ENCODE measurements at regions not wholly inside any gene's neighbourhood (a gene's known extent, or its start where the extent isn't known, plus 50 kb on each side); places are given as distances from the start of the nearest gene placed in this dataset.

DNA sequence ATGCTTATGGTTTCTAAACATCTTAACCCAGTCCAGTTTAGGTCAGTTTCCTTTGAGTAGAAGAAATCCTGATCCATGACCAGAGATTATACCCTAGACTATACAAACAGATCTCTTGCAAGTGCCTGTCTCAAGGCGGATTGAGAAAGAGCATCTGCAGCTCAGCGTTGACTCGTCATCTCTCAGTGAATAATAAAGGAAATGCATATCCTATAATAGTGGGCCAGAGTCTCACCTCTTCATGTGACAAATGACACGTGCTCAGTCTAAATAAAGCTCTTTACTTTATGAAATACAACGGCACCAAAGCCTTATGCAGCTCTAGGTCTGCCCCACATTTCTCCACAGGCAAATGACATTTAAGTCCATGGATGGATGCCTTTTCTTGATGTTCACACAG is 179.4 kb upstream of the NR3C1 start:
- 0 out of 2 replicates have a peak, but pooled peaks cover 3% of the 10 kb centered on the region for H3K36me3 ChIP-seq (ENCODE audit: control insufficient read depth, low read length)
- H3K79me2 ChIP-seq (ENCODE audit: control insufficient read depth, low read length): no peaks in the 10 kb centered on the region
- H3K9me3 ChIP-seq (ENCODE audit: control insufficient read depth, insufficient read depth, low read length): 0 out of 2 replicates have a peak, but pooled peaks cover 3% of the 10 kb centered on the region
- H3K4me3 ChIP-seq (ENCODE audit: low read length): peak overlapping the region; percentile 54
- no peaks in the 10 kb centered on the region for H4K20me1 ChIP-seq (ENCODE audit: control insufficient read depth, insufficient read depth, low read depth, low read length)
- no peak for TF ChIP-seq EZH2phosphoT487 (IDR thresholded peaks at IDR 0.05; ENCODE audit: borderline replicate concordance, low read length)
- TF ChIP-seq, protein P1, sequence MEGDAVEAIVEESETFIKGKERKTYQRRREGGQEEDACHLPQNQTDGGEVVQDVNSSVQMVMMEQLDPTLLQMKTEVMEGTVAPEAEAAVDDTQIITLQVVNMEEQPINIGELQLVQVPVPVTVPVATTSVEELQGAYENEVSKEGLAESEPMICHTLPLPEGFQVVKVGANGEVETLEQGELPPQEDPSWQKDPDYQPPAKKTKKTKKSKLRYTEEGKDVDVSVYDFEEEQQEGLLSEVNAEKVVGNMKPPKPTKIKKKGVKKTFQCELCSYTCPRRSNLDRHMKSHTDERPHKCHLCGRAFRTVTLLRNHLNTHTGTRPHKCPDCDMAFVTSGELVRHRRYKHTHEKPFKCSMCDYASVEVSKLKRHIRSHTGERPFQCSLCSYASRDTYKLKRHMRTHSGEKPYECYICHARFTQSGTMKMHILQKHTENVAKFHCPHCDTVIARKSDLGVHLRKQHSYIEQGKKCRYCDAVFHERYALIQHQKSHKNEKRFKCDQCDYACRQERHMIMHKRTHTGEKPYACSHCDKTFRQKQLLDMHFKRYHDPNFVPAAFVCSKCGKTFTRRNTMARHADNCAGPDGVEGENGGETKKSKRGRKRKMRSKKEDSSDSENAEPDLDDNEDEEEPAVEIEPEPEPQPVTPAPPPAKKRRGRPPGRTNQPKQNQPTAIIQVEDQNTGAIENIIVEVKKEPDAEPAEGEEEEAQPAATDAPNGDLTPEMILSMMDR (IDR thresholded peaks at IDR 0.05; ENCODE audit: low read depth, low read length, poor library complexity, severe bottlenecking): no peak
- H3K27ac ChIP-seq (ENCODE audit: low read depth, low read length): peak overlapping the region; percentile 75
- H3K4me1 ChIP-seq (ENCODE audit: control insufficient read depth, low read length): peaks cover 53% of the 10 kb centered on the region
- no peaks in the 10 kb centered on the region; the same call in 1 of the 2 replicates for H3F3A ChIP-seq (ENCODE audit: control insufficient read depth, insufficient read depth)
- peak overlapping the region; percentile 81 for H3K4me2 ChIP-seq (ENCODE audit: low read length)
- no peaks in the 10 kb centered on the region for H3K27me3 ChIP-seq (ENCODE audit: control insufficient read depth, low read length)
- H3K9me2 ChIP-seq (replicated peaks; ENCODE audit: control insufficient read depth, low read length): no peaks in the 10 kb centered on the region

DNA sequence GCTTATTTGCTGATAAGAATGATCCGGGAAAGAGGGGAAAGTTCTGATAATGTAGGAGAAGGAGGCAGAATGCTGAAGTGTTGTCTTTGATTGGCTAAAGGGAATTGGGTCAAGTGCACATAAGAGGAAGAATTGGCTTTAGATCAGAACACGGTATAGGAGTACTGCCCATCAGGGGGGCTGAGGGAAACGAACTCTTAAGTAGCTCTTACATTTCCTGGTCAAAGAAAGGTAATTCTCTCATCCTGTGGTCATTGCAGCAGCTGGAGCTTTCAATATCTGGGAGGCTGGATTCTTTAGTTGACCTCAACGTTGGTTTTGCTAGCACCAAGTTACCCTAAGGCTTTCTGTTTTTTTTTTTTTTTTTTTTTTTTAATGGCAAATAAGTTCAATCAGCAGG is 178.7 kb upstream of the NR3C1 start:
- Histone ChIP-seq H3K27ac (ENCODE audit: low read depth, low read length) (peak overlapping the region; percentile 75), H3K4me2 (ENCODE audit: low read length) (peak overlapping the region; percentile 81), H3K4me3 (ENCODE audit: low read length) (no peak overlapping the region), H3K36me3 (ENCODE audit: control insufficient read depth, low read length) (peaks cover 3% of the 10 kb centered on the region; the same call in 1 of the 2 replicates), H3K27me3 (ENCODE audit: control insufficient read depth, low read length) (no peaks in the 10 kb centered on the region), H3K9me3 (ENCODE audit: control insufficient read depth, insufficient read depth, low read length) (0 out of 2 replicates have a peak, but pooled peaks cover 3% of the 10 kb centered on the region), H3K4me1 (ENCODE audit: control insufficient read depth, low read length) (peaks cover 60% of the 10 kb centered on the region), H4K20me1 (ENCODE audit: control insufficient read depth, insufficient read depth, low read depth, low read length) (no peaks in the 10 kb centered on the region), H3K9me2 (replicated peaks; ENCODE audit: control insufficient read depth, low read length) (no peaks in the 10 kb centered on the region), H3F3A (ENCODE audit: control insufficient read depth, insufficient read depth) (no peaks in the 10 kb centered on the region; the same call in 1 of the 2 replicates), H3K79me2 (ENCODE audit: control insufficient read depth, low read length) (no peaks in the 10 kb centered on the region)
- TF ChIP-seq EZH2phosphoT487 (IDR thresholded peaks at IDR 0.05; ENCODE audit: borderline replicate concordance, low read length): no peak
- TF ChIP-seq, protein P1 (IDR thresholded peaks at IDR 0.05; ENCODE audit: low read depth, low read length, poor library complexity, severe bottlenecking): no peak

DNA sequence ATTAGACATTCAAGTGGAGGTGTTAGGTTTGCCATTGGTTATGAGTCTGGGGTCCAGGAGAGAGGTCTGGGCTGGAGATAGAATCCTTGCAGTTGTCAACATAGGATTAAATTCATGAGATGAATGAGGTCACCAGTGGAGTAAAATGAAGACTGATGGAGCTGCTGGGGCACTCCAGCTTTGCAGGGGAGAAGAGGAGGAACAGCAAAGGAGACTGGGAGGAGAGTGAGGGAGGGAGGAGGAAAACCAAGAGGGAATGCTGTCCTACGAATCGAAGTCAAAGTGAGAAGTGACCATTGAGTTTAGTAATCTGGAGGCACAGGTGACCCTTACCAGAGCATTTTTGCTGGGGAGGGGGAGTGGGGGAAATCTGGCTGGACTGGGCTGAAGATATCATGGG is 178.2 kb upstream of the NR3C1 start:
- no peak for TF ChIP-seq EZH2phosphoT487 (IDR thresholded peaks at IDR 0.05; ENCODE audit: borderline replicate concordance, low read length)
- TF ChIP-seq, protein P1 (IDR thresholded peaks at IDR 0.05; ENCODE audit: low read depth, low read length, poor library complexity, severe bottlenecking): no peak
- H3K36me3 ChIP-seq (ENCODE audit: control insufficient read depth, low read length): peaks cover 3% of the 10 kb centered on the region; the same call in 1 of the 2 replicates
- H3K4me3 ChIP-seq (ENCODE audit: low read length): no peak overlapping the region
- no peaks in the 10 kb centered on the region for H3K27me3 ChIP-seq (ENCODE audit: control insufficient read depth, low read length)
- H3K79me2 ChIP-seq (ENCODE audit: control insufficient read depth, low read length): no peaks in the 10 kb centered on the region
- no peaks in the 10 kb centered on the region for H3K9me2 ChIP-seq (replicated peaks; ENCODE audit: control insufficient read depth, low read length)
- no peak overlapping the region for H3K27ac ChIP-seq (ENCODE audit: low read depth, low read length)
- no peak overlapping the region for H3K4me2 ChIP-seq (ENCODE audit: low read length)
- 0 out of 2 replicates have a peak, but pooled peaks cover 3% of the 10 kb centered on the region for H3K9me3 ChIP-seq (ENCODE audit: control insufficient read depth, insufficient read depth, low read length)
- H4K20me1 ChIP-seq (ENCODE audit: control insufficient read depth, insufficient read depth, low read depth, low read length): no peaks in the 10 kb centered on the region
- H3F3A ChIP-seq (ENCODE audit: control insufficient read depth, insufficient read depth): no peaks in the 10 kb centered on the region; the same call in 1 of the 2 replicates
- peaks cover 61% of the 10 kb centered on the region for H3K4me1 ChIP-seq (ENCODE audit: control insufficient read depth, low read length)

Measured in DOHH2 (cell line).